HUES48 (cell line): ENCODE measurements at regions not wholly inside any gene's neighbourhood (a gene's known extent, or its start where the extent isn't known, plus 50 kb on each side); places are given as distances from the start of the nearest gene placed in this dataset.

ENCODE experiments used
- H3K27ac ChIP-seq: one replicate; pipeline ENCODE4 v1.7.0; 2013; ENCODE audit warnings: low read depth, low read length, inconsistent platforms
- H3K27me3 ChIP-seq: 2 replicates; pipeline ENCODE4 v1.6.1; 2013; ENCODE audit warnings: mild to moderate bottlenecking, low read length; ENCODE audit not compliant: control insufficient read depth, insufficient read depth
- H3K36me3 ChIP-seq: 2 replicates; pipeline ENCODE4 v1.6.1; 2013; ENCODE audit warnings: low read length; ENCODE audit not compliant: control insufficient read depth, insufficient read depth
- H3K4me1 ChIP-seq: 2 replicates; pipeline ENCODE4 v1.6.1; 2013; ENCODE audit warnings: mild to moderate bottlenecking, low read length; ENCODE audit not compliant: control insufficient read depth, insufficient read depth
- H3K4me3 ChIP-seq: 2 replicates; pipeline ENCODE4 v1.5.1; 2013; ENCODE audit warnings: mild to moderate bottlenecking, low read depth, low read length
- H3K9ac ChIP-seq: 2 replicates; pipeline ENCODE4 v1.6.1; 2013; ENCODE audit warnings: mild to moderate bottlenecking, low read depth, low read length, moderate library complexity
- H3K9me3 ChIP-seq: 2 replicates; pipeline ENCODE4 v1.6.1; 2013; ENCODE audit warnings: low read length; ENCODE audit not compliant: control insufficient read depth, insufficient read depth

- H3K9ac ChIP-seq, result no peak overlapping the region
- no peaks in the 10 kb centered on the region for H3K36me3 ChIP-seq
- peaks cover 43% of the 10 kb centered on the region for H3K9me3 ChIP-seq
- H3K4me3 ChIP-seq, result no peak overlapping the region
- no peaks in the 10 kb centered on the region for H3K4me1 ChIP-seq
- no peak overlapping the region for H3K27ac ChIP-seq
- no peaks in the 10 kb centered on the region for H3K27me3 ChIP-seq
Measured at GRCh38 chr9:82443312-82443711, 454.7 kb downstream of the SPATA31D1 start.

- Histone ChIP-seq H3K4me3 (no peak overlapping the region), H3K9me3 (peaks cover 24% of the 10 kb centered on the region), H3K36me3 (no peaks in the 10 kb centered on the region), H3K9ac (no peak overlapping the region), H3K27me3 (no peaks in the 10 kb centered on the region), H3K27ac (no peak overlapping the region), H3K4me1 (no peaks in the 10 kb centered on the region)
Measured at GRCh38 chr9:82445556-82445955, 457.0 kb downstream of the SPATA31D1 start.

- H3K4me1 ChIP-seq, result no peaks in the 10 kb centered on the region
- H3K27me3 ChIP-seq, result no peaks in the 10 kb centered on the region
- no peaks in the 10 kb centered on the region for H3K36me3 ChIP-seq
- H3K9ac ChIP-seq, result no peak overlapping the region
- no peak overlapping the region for H3K27ac ChIP-seq
- H3K9me3 ChIP-seq, result peaks cover 9% of the 10 kb centered on the region
- H3K4me3 ChIP-seq, result no peak overlapping the region
Measured at GRCh38 chr9:82447343-82447742, 458.8 kb downstream of the SPATA31D1 start.

- no peaks in the 10 kb centered on the region for H3K36me3 ChIP-seq
- peaks cover 4% of the 10 kb centered on the region; the same call in 1 of the 2 replicates for H3K9me3 ChIP-seq
- H3K4me1 ChIP-seq, result no peaks in the 10 kb centered on the region
- no peak overlapping the region for H3K4me3 ChIP-seq
- no peak overlapping the region for H3K9ac ChIP-seq
- H3K27ac ChIP-seq, result no peak overlapping the region
- H3K27me3 ChIP-seq, result no peaks in the 10 kb centered on the region
Measured at GRCh38 chr9:82449986-82450385, 461.4 kb downstream of the SPATA31D1 start.

GRCh38 chr9:82454509-82455190, 466.1 kb downstream of the SPATA31D1 start:
- Histone ChIP-seq H3K27me3 (no peaks in the 10 kb centered on the region), H3K4me1 (no peaks in the 10 kb centered on the region), H3K27ac (no peak overlapping the region), H3K36me3 (no peaks in the 10 kb centered on the region), H3K4me3 (no peak overlapping the region), H3K9me3 (no peaks in the 10 kb centered on the region), H3K9ac (no peak overlapping the region)

GRCh38 chr9:82456642-82457041, 468.1 kb downstream of the SPATA31D1 start:
- Histone ChIP-seq H3K27me3 (no peaks in the 10 kb centered on the region), H3K4me3 (no peak overlapping the region), H3K4me1 (no peaks in the 10 kb centered on the region), H3K36me3 (no peaks in the 10 kb centered on the region), H3K9ac (no peak overlapping the region), H3K27ac (no peak overlapping the region), H3K9me3 (no peaks in the 10 kb centered on the region)

GRCh38 chr9:82457298-82457697, 468.7 kb downstream of the SPATA31D1 start:
- H3K27ac ChIP-seq, result no peak overlapping the region
- no peaks in the 10 kb centered on the region for H3K36me3 ChIP-seq
- no peaks in the 10 kb centered on the region for H3K9me3 ChIP-seq
- no peaks in the 10 kb centered on the region for H3K4me1 ChIP-seq
- H3K9ac ChIP-seq, result no peak overlapping the region
- no peaks in the 10 kb centered on the region for H3K27me3 ChIP-seq
- H3K4me3 ChIP-seq, result no peak overlapping the region

GRCh38 chr9:82457891-82458290, 469.3 kb downstream of the SPATA31D1 start:
- H3K4me3 ChIP-seq, result no peak overlapping the region
- no peaks in the 10 kb centered on the region for H3K9me3 ChIP-seq
- H3K27me3 ChIP-seq, result no peaks in the 10 kb centered on the region
- no peak overlapping the region for H3K27ac ChIP-seq
- no peaks in the 10 kb centered on the region for H3K36me3 ChIP-seq
- no peak overlapping the region for H3K9ac ChIP-seq
- no peaks in the 10 kb centered on the region for H3K4me1 ChIP-seq

- no peak overlapping the region for H3K4me3 ChIP-seq
- no peaks in the 10 kb centered on the region for H3K36me3 ChIP-seq
- no peaks in the 10 kb centered on the region for H3K9me3 ChIP-seq
- no peaks in the 10 kb centered on the region for H3K27me3 ChIP-seq
- H3K9ac ChIP-seq, result no peak overlapping the region
- no peak overlapping the region for H3K27ac ChIP-seq
- H3K4me1 ChIP-seq, result no peaks in the 10 kb centered on the region
Measured at GRCh38 chr9:82458296-82458695, 469.7 kb downstream of the SPATA31D1 start.

GRCh38 chr9:82466616-82467260, 478.2 kb downstream of the SPATA31D1 start:
- Histone ChIP-seq H3K9me3 (no peaks in the 10 kb centered on the region), H3K36me3 (no peaks in the 10 kb centered on the region), H3K27me3 (no peaks in the 10 kb centered on the region), H3K9ac (no peak overlapping the region), H3K4me3 (no peak overlapping the region), H3K27ac (no peak overlapping the region), H3K4me1 (no peaks in the 10 kb centered on the region)

GRCh38 chr9:82467436-82467835, 478.9 kb downstream of the SPATA31D1 start:
- H3K27me3 ChIP-seq, result no peaks in the 10 kb centered on the region

More at GRCh38 chr9:82467436-82467835, 478.9 kb downstream of the SPATA31D1 start:
- Histone ChIP-seq H3K27ac (no peak overlapping the region), H3K36me3 (no peaks in the 10 kb centered on the region), H3K4me1 (no peaks in the 10 kb centered on the region), H3K4me3 (no peak overlapping the region), H3K9ac (no peak overlapping the region), H3K9me3 (no peaks in the 10 kb centered on the region)
